GM19025 (cell line): ENCODE measurements at regions not wholly inside any gene's neighbourhood (a gene's known extent, or its start where the extent isn't known, plus 50 kb on each side); places are given as distances from the start of the nearest gene placed in this dataset.

Experiments used
- ATAC-seq: cut with Tn5 transposase; IDR thresholded peaks from one replicate; pipeline ENCODE4 v1.9.1; 2021; ENCODE audit warnings: mild to moderate bottlenecking, low read depth, moderate library complexity; ENCODE audit not compliant: unreplicated experiment

- no peak for ATAC-seq
Measured at GRCh38 chr2:118705032-118705431, 142.4 kb downstream of the EN1 start.

DNA sequence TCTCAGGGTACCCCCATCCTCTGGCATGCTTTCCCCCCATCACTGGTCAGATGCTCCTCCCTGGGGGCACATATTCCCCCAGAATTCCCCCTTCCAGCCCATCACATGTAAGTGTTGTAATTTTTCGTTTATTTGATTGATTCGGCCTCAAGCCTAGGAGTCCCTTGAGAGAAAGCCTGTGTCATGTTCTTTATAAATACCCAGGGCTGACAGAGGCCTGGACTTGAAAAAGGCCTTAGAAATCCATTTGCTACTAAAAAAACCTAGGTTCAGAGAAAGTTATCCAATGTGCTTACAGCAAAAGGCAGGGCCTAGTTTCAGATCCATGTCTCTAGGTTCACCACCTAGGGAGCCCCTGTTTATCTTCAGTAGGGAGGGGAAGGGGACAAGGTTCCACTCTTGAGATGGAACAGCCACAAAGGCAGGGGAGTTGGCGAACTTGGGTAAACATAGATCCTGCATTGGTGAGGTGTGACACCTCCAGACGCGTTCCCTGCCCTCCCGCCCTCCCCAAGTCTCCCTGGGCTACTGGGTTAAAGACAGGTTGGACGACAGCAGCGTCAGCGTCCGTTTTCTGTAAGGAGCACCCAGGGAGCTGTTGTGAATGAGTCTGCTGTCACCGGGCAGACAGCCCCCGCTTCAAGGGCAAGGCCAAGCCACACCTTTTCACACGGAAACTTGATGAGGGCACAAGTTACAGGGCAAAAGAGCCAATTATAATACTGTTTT is 147.8 kb downstream of the EN1 start:
- no peak for ATAC-seq

DNA sequence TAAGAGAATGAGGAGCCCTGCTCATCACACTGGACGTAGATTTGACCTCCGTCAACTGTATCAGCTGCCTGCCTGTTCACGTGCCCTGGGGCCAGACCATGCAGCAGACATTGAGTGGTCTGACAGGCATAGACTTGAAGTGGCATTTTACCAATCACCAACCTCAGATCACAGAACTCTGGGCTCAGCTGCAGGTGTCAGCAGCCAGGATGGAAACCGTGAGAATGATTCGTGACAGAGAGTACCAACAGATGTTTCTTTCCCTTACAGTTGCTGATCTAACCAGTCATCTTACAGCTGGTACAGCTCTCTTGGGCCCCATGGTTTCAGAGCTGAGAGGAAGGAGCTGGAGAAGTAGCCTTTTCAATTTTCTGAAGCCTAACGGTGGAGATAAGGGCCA is 148.9 kb downstream of the EN1 start:
- ATAC-seq, result no peak

DNA sequence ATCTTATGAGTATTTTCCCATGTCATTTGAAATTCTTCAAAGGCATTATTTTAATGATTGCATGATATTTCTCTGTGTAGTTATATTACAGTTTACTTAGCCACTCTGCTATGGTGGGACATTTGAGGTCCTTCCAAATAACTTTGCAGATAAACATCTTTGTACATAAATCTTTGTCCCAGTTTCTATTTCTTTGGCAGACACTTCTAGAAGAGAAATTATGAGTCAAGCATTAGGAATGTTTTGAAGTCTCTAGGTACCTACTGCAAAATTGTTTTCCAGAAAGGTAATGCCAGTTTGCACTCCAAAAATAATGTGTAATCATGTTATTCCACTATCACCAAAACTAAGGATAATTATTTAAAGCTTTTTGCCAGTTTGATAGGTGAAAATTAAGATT is 149.7 kb downstream of the EN1 start:
- ATAC-seq, result no peak

DNA sequence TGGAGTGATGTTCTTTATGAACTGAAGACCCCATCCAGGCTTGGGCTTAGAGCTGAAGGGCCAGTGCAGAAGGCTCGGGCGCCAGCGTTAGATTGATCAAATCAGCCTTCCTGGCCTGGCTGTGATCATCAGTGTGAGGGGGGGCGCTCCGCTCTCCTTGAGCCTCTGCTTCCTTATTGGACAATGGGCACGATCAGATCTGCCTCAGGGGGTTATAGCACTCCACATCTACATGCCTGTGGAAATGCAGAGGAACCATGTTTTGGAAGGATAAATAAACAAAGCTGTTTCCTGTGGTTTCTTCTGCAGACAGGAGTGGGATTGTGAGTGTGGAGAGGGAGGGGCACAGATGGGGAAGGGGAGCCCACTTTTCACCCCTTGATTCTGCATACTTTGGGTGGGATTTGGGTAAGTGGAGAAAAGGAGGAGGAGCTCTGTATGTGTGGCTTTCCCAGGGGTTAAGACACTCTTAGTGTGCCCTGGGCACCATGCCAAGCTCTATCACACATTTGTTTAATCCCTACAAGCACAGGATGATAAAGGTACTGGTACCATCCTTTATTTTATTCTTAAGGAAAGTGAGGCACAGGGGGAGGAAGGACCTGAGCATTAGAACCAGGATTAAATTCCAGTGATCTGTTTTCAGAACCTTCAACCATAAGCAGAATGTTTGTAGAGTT is 150.5 kb downstream of the EN1 start:
- no peak for ATAC-seq

DNA sequence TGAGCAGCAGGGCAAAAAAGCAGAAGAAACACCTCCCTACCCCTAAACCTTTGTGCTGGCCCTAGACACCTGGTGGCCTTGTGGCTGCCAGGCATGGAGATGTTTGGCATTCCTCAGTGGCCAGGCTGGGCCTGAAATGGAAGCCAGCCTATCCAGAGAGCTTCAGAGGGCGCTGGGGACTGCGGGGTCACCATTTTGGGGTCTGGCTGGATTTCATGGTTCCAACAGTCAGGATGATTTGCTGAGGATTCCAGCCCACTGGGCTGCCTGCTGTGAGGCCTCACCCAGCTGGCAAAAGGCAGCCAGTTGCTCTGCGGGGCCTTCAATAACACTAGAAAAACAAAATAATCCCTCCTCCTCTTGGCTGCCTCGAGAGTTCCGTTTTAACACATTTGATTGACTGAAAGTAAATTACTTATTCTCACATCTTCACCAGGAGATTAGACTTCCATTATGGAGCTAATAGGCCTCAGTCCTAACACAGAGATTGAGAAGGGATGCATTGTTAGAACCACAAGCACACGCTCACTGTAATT is 154.1 kb downstream of the EN1 start:
- ATAC-seq, result no peak

GRCh38 chr2:118689874-118690273 is 157.6 kb downstream of the EN1 start:
- ATAC-seq, result no peak

DNA sequence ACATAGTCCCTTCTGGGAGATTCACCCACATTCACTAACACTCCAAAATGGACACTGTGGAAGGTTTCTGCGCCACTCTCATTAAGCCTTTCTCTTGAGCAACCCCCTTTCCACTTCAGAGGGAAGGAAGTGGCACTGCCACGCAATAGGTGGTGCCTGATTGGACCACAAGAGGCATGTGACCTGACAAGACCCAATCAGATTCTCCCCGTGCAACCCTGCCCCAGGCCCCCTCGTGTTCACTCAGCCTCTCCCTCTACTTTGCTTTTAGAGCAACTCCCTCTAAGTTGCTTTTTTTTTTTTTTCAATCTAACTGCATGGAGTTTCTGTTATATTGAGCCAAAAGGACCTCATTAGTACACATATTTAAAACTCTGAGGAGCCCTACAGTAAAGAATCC is 158.0 kb downstream of the EN1 start:
- ATAC-seq, result no peak

- no peak for ATAC-seq
Measured at GRCh38 chr2:118689033-118689432, 158.4 kb downstream of the EN1 start.

DNA sequence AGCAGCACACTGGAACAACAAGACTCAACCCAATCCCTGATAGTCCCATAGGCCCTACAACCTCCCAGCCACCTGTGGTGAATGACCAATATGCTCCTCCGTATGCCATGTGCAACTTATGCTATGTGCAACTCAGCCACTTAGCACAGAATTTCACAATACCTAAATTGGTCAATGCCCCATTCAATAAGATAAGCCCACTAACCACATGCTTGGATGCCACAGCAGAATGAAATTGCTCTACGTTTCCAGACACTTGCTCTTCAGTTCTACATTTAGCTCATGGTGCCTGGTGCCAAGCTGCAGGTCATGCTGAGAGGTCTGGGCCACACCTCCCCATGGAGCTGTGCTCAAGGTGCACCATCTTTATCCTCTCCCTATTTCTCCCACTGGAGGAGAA is 159.8 kb downstream of the EN1 start:
- ATAC-seq, result no peak

DNA sequence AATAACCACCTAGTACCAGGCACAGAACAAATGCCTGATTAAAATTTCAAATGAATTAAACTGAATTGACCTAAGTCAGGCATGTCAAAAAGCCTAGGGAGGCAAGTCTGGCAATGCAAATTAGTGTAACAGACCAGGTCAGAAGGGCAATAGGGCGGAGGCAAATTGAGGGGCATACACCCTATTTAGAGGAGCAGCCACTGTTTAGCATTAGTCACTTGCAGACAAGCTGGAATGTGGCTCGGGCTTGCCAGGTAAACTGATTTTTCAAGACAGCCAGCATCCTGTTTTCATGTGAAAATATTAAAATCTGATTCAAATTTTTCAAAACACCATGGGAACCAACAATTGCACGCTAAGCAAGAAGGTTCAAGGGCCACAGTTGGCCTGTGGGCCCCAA is 160.3 kb downstream of the EN1 start:
- ATAC-seq, result no peak

DNA sequence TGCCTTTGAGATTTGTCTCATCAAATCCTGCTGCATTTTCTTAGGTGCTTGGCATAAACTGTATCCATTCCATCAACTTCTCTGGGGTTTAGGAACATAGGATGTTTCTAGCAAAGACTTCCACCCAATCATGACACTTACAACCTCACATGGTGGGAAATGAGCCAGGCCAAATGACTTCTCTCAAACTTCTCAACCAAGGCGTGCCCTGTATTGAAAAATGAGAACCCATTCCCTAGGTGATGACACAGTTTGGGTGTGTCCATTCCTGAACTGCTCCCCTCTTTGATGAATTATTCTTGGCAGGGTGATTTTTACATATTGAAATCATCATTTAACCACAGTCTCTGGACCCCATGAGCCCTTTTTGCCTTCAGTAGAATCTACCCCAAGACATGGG is 161.1 kb downstream of the EN1 start:
- ATAC-seq, result no peak

GRCh38 chr2:118683460-118683859 is 164.0 kb downstream of the EN1 start:
- no peak for ATAC-seq

DNA sequence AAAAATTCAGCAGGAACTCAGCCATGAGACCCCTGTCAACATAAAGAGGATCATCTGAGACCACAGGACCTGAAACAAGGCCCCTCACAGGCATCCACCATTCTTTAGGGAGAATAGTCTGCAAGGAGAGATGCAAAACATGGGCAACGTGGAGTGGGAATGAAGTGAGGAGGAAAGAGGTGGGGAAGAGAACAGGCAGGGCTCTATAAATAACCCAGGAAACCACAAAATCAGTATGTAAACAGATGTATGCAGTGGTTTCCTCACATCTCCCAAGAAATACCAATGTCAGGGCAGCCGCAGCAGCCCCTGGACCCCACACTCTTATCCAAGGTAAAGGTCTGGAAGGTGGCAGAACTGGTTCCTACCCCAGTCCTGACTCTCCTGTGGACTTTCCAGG is 168.5 kb downstream of the EN1 start:
- ATAC-seq, result no peak

DNA sequence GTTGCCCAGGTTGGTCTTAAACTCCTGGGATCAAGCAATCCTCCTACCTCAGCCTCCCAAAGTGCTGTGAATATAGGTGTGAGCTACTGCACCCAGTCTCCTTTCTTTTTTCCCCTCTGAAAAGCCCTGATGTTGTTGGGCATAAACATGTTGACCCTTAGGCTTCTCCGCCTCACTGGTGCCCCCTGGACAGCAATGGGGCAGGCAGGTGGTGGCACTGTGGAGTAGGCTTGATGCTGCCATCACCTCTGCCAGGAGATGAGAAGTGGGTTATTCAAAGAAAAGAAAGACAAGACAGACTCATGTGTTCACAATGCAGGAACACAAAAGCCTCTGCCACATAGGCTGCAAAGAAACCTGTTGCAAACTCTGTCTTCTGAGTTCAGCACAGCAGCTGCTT is 169.9 kb downstream of the EN1 start:
- ATAC-seq, result no peak

DNA sequence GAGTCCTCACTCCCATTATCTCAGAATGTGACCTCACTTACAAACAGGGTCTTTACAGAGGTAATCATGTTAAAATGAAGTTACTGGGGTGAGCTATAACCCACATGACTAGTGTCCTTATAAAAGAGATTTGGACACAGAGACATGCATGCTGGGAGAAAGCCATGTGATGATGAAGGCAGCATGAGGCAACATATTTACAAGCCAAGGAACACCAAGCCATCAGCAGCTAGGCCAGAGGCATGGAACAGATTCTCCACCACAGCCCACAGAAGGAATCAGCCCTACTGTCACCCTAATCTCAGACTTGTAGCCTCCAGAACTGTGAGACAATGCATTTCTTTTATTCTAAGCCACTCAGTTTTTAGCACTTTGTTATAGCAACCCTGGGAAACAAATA is 171.9 kb downstream of the EN1 start:
- no peak for ATAC-seq

GRCh38 chr2:118672571-118673158 is 174.8 kb downstream of the EN1 start:
- no peak for ATAC-seq

GRCh38 chr2:118671701-118672454 is 175.6 kb downstream of the EN1 start:
- ATAC-seq, result no peak

DNA sequence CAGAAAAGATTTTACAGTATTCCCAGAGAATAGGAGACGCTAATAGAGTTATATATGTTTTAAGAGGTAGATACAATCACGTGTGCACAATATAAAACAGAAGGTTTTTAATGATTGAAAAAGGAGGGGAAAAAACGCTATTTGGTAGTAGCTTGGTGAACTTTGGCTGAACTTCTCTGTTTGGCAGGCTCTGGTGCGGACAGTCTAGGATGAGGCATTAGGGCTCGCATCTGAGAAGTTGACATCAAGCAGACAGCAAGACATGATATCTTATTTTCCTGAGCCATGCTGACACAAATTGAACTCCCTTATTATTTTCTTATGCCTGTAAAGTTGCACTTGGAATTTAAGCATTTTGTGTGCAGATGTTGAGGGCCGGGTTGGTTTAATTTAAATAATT is 176.6 kb downstream of the EN1 start:
- ATAC-seq, result no peak

GRCh38 chr2:118670276-118670675 is 177.2 kb downstream of the EN1 start:
- ATAC-seq, result no peak

GRCh38 chr2:118669654-118670053 is 177.8 kb downstream of the EN1 start:
- no peak for ATAC-seq
